ENCODE measurements at regions not wholly inside any gene's neighbourhood (a gene's known extent, or its start where the extent isn't known, plus 50 kb on each side); places are given as distances from the start of the nearest gene placed in this dataset.

DNA sequence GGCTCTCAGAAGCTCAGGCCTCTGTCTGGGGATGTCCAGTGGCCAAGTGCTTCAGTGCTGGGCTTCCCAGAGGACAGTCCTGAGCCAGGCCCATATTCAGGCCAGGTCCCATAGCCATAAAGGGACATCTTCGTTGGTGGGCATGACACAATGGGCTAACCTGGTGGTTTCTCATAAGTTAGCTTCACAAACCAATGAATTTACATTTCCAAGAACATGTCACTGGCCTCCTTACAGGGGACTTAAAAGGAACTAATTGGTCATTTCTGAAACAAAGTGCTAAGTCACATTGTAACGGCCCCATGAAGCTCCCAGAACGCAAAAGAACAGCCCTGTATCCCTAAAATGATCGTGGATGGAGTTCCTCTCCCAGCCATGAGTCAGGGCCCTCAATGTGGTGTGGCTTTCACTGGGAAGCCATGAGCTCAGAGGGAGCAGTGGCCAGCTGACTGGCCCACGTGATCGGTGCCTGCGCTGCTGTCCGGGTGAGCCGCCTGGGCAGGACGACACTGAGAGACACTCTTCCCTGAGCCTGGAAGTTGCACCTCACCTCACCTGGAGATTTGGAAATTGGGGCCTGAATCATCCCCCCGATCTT lies 163.7 kb upstream of the APCDD1 start:
- H3K36me3 ChIP-seq (ENCODE audit: control insufficient read depth in 2 of 2, extremely low read depth in 1 of 2, insufficient read depth in 1 of 2, low read length in 1 of 2), result no peaks in the 10 kb centered on the region
- no peak overlapping the region for H3K27ac ChIP-seq (ENCODE audit: low read length)
- no peak overlapping the region for H3K27ac Mint-ChIP-seq
- H3K4me3 Mint-ChIP-seq, result no peak overlapping the region
- peaks cover 0 to 3% (median 0%) of the 10 kb centered on the region in 3 donors for H3K4me1 Mint-ChIP-seq
- ChIA-PET POLR2A (no interaction called here), CTCF (no interaction called here)
- ATAC-seq (replicated peaks in 1 of 4) (no peak), DNase-seq (no peak)
- WGBS (ENCODE audit: insufficient coverage), result 82% methylated on average over 10 of the region's 11 CpGs
- H3K4me1 ChIP-seq (ENCODE audit: control insufficient read depth in 1 of 2, extremely low read depth in 1 of 2, insufficient read depth in 2 of 2, low read length in 2 of 2), result no peaks in the 10 kb centered on the region
- H3K27me3 ChIP-seq (replicated peaks in 1 of 2; ENCODE audit: control insufficient read depth in 2 of 2, extremely low read depth in 1 of 2, insufficient read depth in 2 of 2, low read length in 1 of 2), result no peaks in the 10 kb centered on the region
- no peak overlapping the region for H3K4me3 ChIP-seq (ENCODE audit: control insufficient read depth in 1 of 2, extremely low read depth in 1 of 2, low read length in 1 of 2)
- no peaks in the 10 kb centered on the region for H3K36me3 Mint-ChIP-seq
- no peaks in the 10 kb centered on the region for H3K27me3 Mint-ChIP-seq
- no peaks in the 10 kb centered on the region for H3K9me3 ChIP-seq
- H3K9me3 Mint-ChIP-seq, result peaks cover 3 to 7% (median 5%) of the 10 kb centered on the region in 3 donors

DNA sequence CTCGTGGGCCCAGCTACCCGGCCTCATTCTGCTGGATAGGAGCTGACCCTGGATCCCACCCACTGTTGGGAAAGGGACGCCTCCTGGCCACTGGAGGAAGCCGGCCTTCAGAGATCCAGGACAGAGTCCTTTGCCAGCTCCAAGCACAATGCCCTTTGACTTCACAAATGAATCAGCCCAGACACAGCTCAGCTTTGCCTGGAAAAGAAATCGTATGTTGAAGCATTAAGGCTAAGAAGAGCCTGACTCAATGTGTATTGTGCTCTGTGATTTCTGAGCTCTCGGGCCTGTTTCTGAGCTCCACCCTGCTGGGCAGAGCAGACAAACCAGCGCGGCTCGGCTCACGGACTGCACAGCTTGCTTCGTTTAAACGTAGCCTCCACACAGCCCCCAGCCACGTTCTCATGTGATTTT lies 162.9 kb upstream of the APCDD1 start:
- no peaks in the 10 kb centered on the region for H3K9me3 ChIP-seq
- peaks cover 3 to 7% (median 5%) of the 10 kb centered on the region in 3 donors for H3K9me3 Mint-ChIP-seq

DNA sequence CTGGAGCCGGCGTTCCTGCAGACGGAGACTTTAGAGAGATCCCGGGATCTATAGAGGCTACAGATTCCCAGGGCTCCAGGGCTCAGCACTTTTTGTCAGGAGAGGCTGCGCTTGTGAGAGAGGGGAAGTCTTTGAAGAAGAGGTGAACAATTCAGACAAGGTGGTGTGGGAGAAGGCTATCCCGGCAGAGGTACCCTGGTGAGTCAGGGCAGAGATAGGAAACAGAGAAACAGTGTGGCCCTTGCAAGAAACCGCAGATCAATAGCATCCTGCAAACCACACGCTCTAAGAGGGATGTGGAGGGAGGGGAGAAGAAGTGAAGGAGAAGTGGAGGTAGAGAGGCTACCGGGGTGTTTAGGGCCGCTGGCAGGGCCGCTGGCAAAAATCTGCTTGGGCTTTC lies 160.5 kb upstream of the APCDD1 start:
- Histone ChIP-seq H3K27ac (ENCODE audit: low read length) (no peak overlapping the region), H3K9me3 (no peaks in the 10 kb centered on the region), H3K27me3 (replicated peaks in 1 of 2; ENCODE audit: control insufficient read depth in 2 of 2, extremely low read depth in 1 of 2, insufficient read depth in 2 of 2, low read length in 1 of 2) (peaks cover 0 to 4% of the 10 kb centered on the region in 2 experiments), H3K36me3 (ENCODE audit: control insufficient read depth in 2 of 2, extremely low read depth in 1 of 2, insufficient read depth in 1 of 2, low read length in 1 of 2) (no peaks in the 10 kb centered on the region), H3K4me1 (ENCODE audit: control insufficient read depth in 1 of 2, extremely low read depth in 1 of 2, insufficient read depth in 2 of 2, low read length in 2 of 2) (no peaks in the 10 kb centered on the region), H3K4me3 (ENCODE audit: control insufficient read depth in 1 of 2, extremely low read depth in 1 of 2, low read length in 1 of 2) (no peak overlapping the region)
- peaks cover 1 to 3% of the 10 kb centered on the region in 2 donors for H3K27me3 Mint-ChIP-seq
- no peak for DNase-seq
- H3K27ac Mint-ChIP-seq, result no peak overlapping the region
- CTCF ChIA-PET, result no interaction called here
- no peak for ATAC-seq (replicated peaks in 1 of 4)
- no peaks in the 10 kb centered on the region for H3K36me3 Mint-ChIP-seq
- no peak overlapping the region for H3K4me3 Mint-ChIP-seq
- H3K4me1 Mint-ChIP-seq, result no peaks in the 10 kb centered on the region
- WGBS (ENCODE audit: insufficient coverage), result 90% methylated on average over 5 of the region's 11 CpGs
- H3K9me3 Mint-ChIP-seq, result peaks cover under 1 to 3% (median 3%) of the 10 kb centered on the region in 3 donors
- POLR2A ChIA-PET, result no interaction called here

More for the DNA sequence above, 162.9 kb upstream of the APCDD1 start:
- Histone ChIP-seq H3K4me1 (ENCODE audit: control insufficient read depth in 1 of 2, extremely low read depth in 1 of 2, insufficient read depth in 2 of 2, low read length in 2 of 2) (no peaks in the 10 kb centered on the region), H3K27ac (ENCODE audit: low read length) (no peak overlapping the region), H3K36me3 (ENCODE audit: control insufficient read depth in 2 of 2, extremely low read depth in 1 of 2, insufficient read depth in 1 of 2, low read length in 1 of 2) (no peaks in the 10 kb centered on the region), H3K4me3 (ENCODE audit: control insufficient read depth in 1 of 2, extremely low read depth in 1 of 2, low read length in 1 of 2) (no peak overlapping the region), H3K27me3 (replicated peaks in 1 of 2; ENCODE audit: control insufficient read depth in 2 of 2, extremely low read depth in 1 of 2, insufficient read depth in 2 of 2, low read length in 1 of 2) (no peaks in the 10 kb centered on the region)
- ChIA-PET CTCF (no interaction called here), POLR2A (no interaction called here)
- DNase-seq (no peak), ATAC-seq (replicated peaks in 1 of 4) (no peak)
- peaks cover 0 to 3% (median 0%) of the 10 kb centered on the region in 3 donors for H3K4me1 Mint-ChIP-seq
- H3K27ac Mint-ChIP-seq, result no peak overlapping the region
- H3K27me3 Mint-ChIP-seq, result no peaks in the 10 kb centered on the region
- 100% methylated on average over 2 of the region's 13 CpGs for WGBS (ENCODE audit: insufficient coverage)
- no peak overlapping the region for H3K4me3 Mint-ChIP-seq
- no peaks in the 10 kb centered on the region for H3K36me3 Mint-ChIP-seq

DNA sequence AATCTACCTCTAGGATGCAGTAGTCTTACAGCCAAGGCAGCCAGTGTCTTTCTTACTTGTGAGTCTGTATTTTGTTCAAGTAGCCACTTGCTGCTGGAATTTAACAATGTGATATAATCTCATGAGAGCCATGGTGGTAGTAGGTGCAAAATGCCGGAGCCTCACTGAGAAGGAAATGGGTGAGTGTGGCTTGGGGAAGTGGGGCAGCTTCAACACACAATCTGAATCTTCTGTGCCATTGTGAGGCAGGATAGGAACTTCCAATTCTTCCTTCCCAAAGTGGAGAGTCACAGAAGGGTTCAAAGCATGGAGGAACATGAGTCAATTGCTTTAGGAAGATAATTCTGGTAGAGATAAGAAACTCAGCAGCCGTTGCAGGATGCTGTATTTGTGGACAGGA lies 158.7 kb upstream of the APCDD1 start:
- H3K27me3 Mint-ChIP-seq, result peaks cover 1 to 3% of the 10 kb centered on the region in 2 donors
- H3K36me3 ChIP-seq (ENCODE audit: control insufficient read depth in 2 of 2, extremely low read depth in 1 of 2, insufficient read depth in 1 of 2, low read length in 1 of 2), result no peaks in the 10 kb centered on the region
- H3K27me3 ChIP-seq (replicated peaks in 1 of 2; ENCODE audit: control insufficient read depth in 2 of 2, extremely low read depth in 1 of 2, insufficient read depth in 2 of 2, low read length in 1 of 2), result peaks cover 0 to 7% of the 10 kb centered on the region in 2 experiments
- H3K4me1 ChIP-seq (ENCODE audit: control insufficient read depth in 1 of 2, extremely low read depth in 1 of 2, insufficient read depth in 2 of 2, low read length in 2 of 2), result no peaks in the 10 kb centered on the region
- no peak overlapping the region for H3K27ac ChIP-seq (ENCODE audit: low read length)
- no peaks in the 10 kb centered on the region for H3K9me3 ChIP-seq
- WGBS (ENCODE audit: insufficient coverage), result 90% methylated on average over 2 of the region's 2 CpGs
- no peak overlapping the region for H3K4me3 Mint-ChIP-seq
- ChIA-PET CTCF (interaction anchor here in 1 of 2 donors (0.6 kb wide), 1 partner anchor 33 kb away, joined by 3 read pairs; no protein-coding TSS in a partner anchor), POLR2A (no interaction called here)
- DNase-seq (no peak), ATAC-seq (replicated peaks in 1 of 4) (no peak)
- H3K4me1 Mint-ChIP-seq, result no peaks in the 10 kb centered on the region
- no peak overlapping the region for H3K27ac Mint-ChIP-seq
- H3K36me3 Mint-ChIP-seq, result no peaks in the 10 kb centered on the region
- no peak overlapping the region for H3K4me3 ChIP-seq (ENCODE audit: control insufficient read depth in 1 of 2, extremely low read depth in 1 of 2, low read length in 1 of 2)
- H3K9me3 Mint-ChIP-seq, result no peaks in the 10 kb centered on the region

DNA sequence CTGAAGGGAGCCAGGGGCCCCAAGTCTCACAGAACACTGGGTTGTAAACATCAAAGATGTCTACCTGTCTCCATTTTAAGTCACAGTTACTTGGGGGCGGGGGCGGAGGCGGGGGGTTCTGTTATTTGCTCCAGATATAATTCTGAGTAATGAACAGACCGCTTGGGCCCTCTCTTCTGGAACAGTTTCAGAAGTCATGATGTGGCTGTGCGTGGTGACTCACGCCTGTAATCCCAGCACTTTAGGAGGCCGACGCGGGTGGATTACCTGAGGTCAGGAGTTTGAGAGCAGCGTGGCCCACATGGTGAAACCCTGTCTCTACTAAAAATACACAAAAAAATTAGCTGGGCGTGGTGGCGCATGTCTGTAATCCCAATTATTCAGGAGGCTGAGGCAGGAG lies 157.9 kb upstream of the APCDD1 start:
- CTCF ChIA-PET, result interaction anchor here in 1 of 2 donors (0.6 kb wide), 1 partner anchor 32 kb away, joined by 3 read pairs; no protein-coding TSS in a partner anchor
- Histone ChIP-seq H3K27me3 (replicated peaks in 1 of 2; ENCODE audit: control insufficient read depth in 2 of 2, extremely low read depth in 1 of 2, insufficient read depth in 2 of 2, low read length in 1 of 2) (peaks cover 0 to 7% of the 10 kb centered on the region in 2 experiments), H3K27ac (ENCODE audit: low read length) (no peak overlapping the region), H3K9me3 (no peaks in the 10 kb centered on the region), H3K4me3 (ENCODE audit: control insufficient read depth in 1 of 2, extremely low read depth in 1 of 2, low read length in 1 of 2) (no peak overlapping the region), H3K4me1 (ENCODE audit: control insufficient read depth in 1 of 2, extremely low read depth in 1 of 2, insufficient read depth in 2 of 2, low read length in 2 of 2) (no peaks in the 10 kb centered on the region), H3K36me3 (ENCODE audit: control insufficient read depth in 2 of 2, extremely low read depth in 1 of 2, insufficient read depth in 1 of 2, low read length in 1 of 2) (no peaks in the 10 kb centered on the region)
- Mint-ChIP-seq H3K27me3 (peaks cover 1 to 3% of the 10 kb centered on the region in 2 donors), H3K4me3 (no peak overlapping the region), H3K9me3 (no peaks in the 10 kb centered on the region), H3K4me1 (no peaks in the 10 kb centered on the region), H3K36me3 (no peaks in the 10 kb centered on the region), H3K27ac (no peak overlapping the region)
- WGBS (ENCODE audit: insufficient coverage), result 81% methylated on average over 10 of the region's 12 CpGs
- ATAC-seq (replicated peaks in 1 of 4) (no peak), DNase-seq (no peak)
- POLR2A ChIA-PET, result no interaction called here

DNA sequence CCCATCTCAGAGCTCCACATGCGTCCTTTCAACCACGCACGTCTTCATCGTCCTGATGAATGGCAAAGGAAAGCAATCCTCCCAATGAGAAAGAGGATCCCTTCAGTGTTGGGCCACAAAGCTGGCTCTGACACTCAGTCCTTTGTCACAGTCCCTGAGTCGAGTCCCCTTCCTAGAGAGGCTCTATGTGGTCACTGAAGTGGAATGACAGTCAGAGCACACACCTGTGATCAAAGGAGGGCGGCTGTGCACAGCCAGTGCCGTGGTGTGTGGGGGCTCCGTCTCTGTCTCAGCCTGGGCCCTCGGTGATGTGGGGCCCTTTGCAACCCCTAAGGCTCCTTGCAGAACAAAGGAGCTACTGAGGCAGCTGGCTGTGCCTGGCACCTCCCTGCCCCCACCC lies 157.3 kb upstream of the APCDD1 start:
- Histone ChIP-seq H3K27ac (ENCODE audit: low read length) (no peak overlapping the region), H3K36me3 (ENCODE audit: control insufficient read depth in 2 of 2, extremely low read depth in 1 of 2, insufficient read depth in 1 of 2, low read length in 1 of 2) (no peaks in the 10 kb centered on the region), H3K27me3 (replicated peaks in 1 of 2; ENCODE audit: control insufficient read depth in 2 of 2, extremely low read depth in 1 of 2, insufficient read depth in 2 of 2, low read length in 1 of 2) (peaks cover 0 to 7% of the 10 kb centered on the region in 2 experiments), H3K4me1 (ENCODE audit: control insufficient read depth in 1 of 2, extremely low read depth in 1 of 2, insufficient read depth in 2 of 2, low read length in 2 of 2) (no peaks in the 10 kb centered on the region), H3K4me3 (ENCODE audit: control insufficient read depth in 1 of 2, extremely low read depth in 1 of 2, low read length in 1 of 2) (no peak overlapping the region), H3K9me3 (no peaks in the 10 kb centered on the region)
- ATAC-seq (replicated peaks in 1 of 4), result no peak
- Mint-ChIP-seq H3K4me3 (no peak overlapping the region), H3K9me3 (no peaks in the 10 kb centered on the region), H3K27me3 (peaks cover 1 to 3% of the 10 kb centered on the region in 2 donors), H3K27ac (no peak overlapping the region), H3K4me1 (no peaks in the 10 kb centered on the region), H3K36me3 (no peaks in the 10 kb centered on the region)
- WGBS (ENCODE audit: insufficient coverage), result 67% methylated on average over 3 of the region's 9 CpGs
- POLR2A ChIA-PET, result no interaction called here
- DNase-seq, result no peak
- CTCF ChIA-PET, result no interaction called here

DNA sequence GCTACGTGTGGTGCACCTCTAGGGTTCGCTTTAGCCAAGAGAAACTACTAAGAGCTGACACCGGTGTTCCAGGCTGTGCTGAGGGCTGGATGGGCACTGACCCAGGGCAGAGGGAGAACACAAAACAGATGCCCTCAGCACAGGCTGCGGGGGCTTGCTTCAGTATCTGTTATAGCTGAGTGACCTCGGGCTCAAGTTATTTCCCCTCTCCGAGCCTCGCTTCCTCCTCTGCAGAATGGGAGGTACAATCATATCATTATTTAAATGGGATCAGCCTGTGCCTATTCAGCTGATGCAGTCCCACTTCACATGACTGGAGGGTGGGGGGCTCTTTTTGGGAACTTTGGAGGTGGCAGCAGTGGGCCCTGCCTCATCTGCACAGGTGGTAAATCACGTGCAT lies 156.1 kb upstream of the APCDD1 start:
- Mint-ChIP-seq H3K27me3 (peaks cover 1 to 3% of the 10 kb centered on the region in 2 donors), H3K9me3 (peaks cover 0 to 3% (median 0%) of the 10 kb centered on the region in 3 donors), H3K4me1 (no peaks in the 10 kb centered on the region), H3K27ac (no peak overlapping the region), H3K36me3 (no peaks in the 10 kb centered on the region), H3K4me3 (no peak overlapping the region)
- no peak for ATAC-seq (replicated peaks in 1 of 4)
- no peaks in the 10 kb centered on the region for H3K9me3 ChIP-seq
- POLR2A ChIA-PET, result no interaction called here
- H3K36me3 ChIP-seq (ENCODE audit: control insufficient read depth in 2 of 2, extremely low read depth in 1 of 2, insufficient read depth in 1 of 2, low read length in 1 of 2), result no peaks in the 10 kb centered on the region
- WGBS (ENCODE audit: insufficient coverage), result 74% methylated on average over 4 of the region's 8 CpGs
- peaks cover 0 to 7% of the 10 kb centered on the region in 2 experiments for H3K27me3 ChIP-seq (replicated peaks in 1 of 2; ENCODE audit: control insufficient read depth in 2 of 2, extremely low read depth in 1 of 2, insufficient read depth in 2 of 2, low read length in 1 of 2)
- no peak overlapping the region for H3K27ac ChIP-seq (ENCODE audit: low read length)
- no peaks in the 10 kb centered on the region for H3K4me1 ChIP-seq (ENCODE audit: control insufficient read depth in 1 of 2, extremely low read depth in 1 of 2, insufficient read depth in 2 of 2, low read length in 2 of 2)
- no peak overlapping the region for H3K4me3 ChIP-seq (ENCODE audit: control insufficient read depth in 1 of 2, extremely low read depth in 1 of 2, low read length in 1 of 2)
- no peak for DNase-seq
- CTCF ChIA-PET, result no interaction called here

Measured in T-cell (primary cell).